ES-I3 (cell line): ENCODE measurements at regions not wholly inside any gene's neighbourhood (a gene's known extent, or its start where the extent isn't known, plus 50 kb on each side); places are given as distances from the start of the nearest gene placed in this dataset.

Experiments used
- H3K36me3 ChIP-seq: 2 replicates; pipeline ENCODE4 v1.6.1; 2013; ENCODE audit warnings: mild to moderate bottlenecking, low read length, control low read depth, moderate library complexity; ENCODE audit not compliant: insufficient read depth
- H3K4me1 ChIP-seq: 2 replicates; pipeline ENCODE4 v1.6.1; 2013; ENCODE audit warnings: mild to moderate bottlenecking, control low read depth, low read length; ENCODE audit not compliant: insufficient read depth
- H3K9ac ChIP-seq: 2 replicates; pipeline ENCODE4 v1.6.1; 2013; ENCODE audit warnings: low read depth, mild to moderate bottlenecking, low read length, moderate library complexity
- H3K9me3 ChIP-seq: 2 replicates; pipeline ENCODE4 v1.6.1; 2013; ENCODE audit warnings: mild to moderate bottlenecking, low read length, moderate library complexity; ENCODE audit not compliant: control insufficient read depth, insufficient read depth

- peaks cover 21% of the 10 kb centered on the region for H3K36me3 ChIP-seq
- H3K4me1 ChIP-seq, result no peaks in the 10 kb centered on the region
- no peaks in the 10 kb centered on the region for H3K9me3 ChIP-seq
- H3K9ac ChIP-seq, result no peak overlapping the region
These were observed 103.9 kb upstream of the DMRT1 start for GRCh38 chr9:737400-738120.

GRCh38 chr9:738209-738915 lies 103.1 kb upstream of the DMRT1 start:
- H3K9me3 ChIP-seq, result no peaks in the 10 kb centered on the region
- no peak overlapping the region for H3K9ac ChIP-seq
- peaks cover 21% of the 10 kb centered on the region for H3K36me3 ChIP-seq
- no peaks in the 10 kb centered on the region for H3K4me1 ChIP-seq

GRCh38 chr9:739362-739761 lies 102.1 kb upstream of the DMRT1 start:
- Histone ChIP-seq H3K9me3 (no peaks in the 10 kb centered on the region), H3K36me3 (peaks cover 21% of the 10 kb centered on the region), H3K4me1 (no peaks in the 10 kb centered on the region), H3K9ac (no peak overlapping the region)

- no peaks in the 10 kb centered on the region for H3K4me1 ChIP-seq
- no peaks in the 10 kb centered on the region for H3K9me3 ChIP-seq
- peaks cover 21% of the 10 kb centered on the region for H3K36me3 ChIP-seq
- H3K9ac ChIP-seq, result no peak overlapping the region
These were observed 101.3 kb upstream of the DMRT1 start for GRCh38 chr9:740221-740620.

GRCh38 chr9:742104-742503 lies 99.4 kb upstream of the DMRT1 start:
- H3K36me3 ChIP-seq, result peaks cover 19% of the 10 kb centered on the region

GRCh38 chr9:742914-743589 lies 98.4 kb upstream of the DMRT1 start:
- Histone ChIP-seq H3K36me3 (peaks cover 19% of the 10 kb centered on the region), H3K4me1 (no peaks in the 10 kb centered on the region), H3K9me3 (no peaks in the 10 kb centered on the region), H3K9ac (no peak overlapping the region)

More at GRCh38 chr9:742104-742503, 99.4 kb upstream of the DMRT1 start:
- H3K9ac ChIP-seq, result no peak overlapping the region
- no peaks in the 10 kb centered on the region for H3K9me3 ChIP-seq
- H3K4me1 ChIP-seq, result no peaks in the 10 kb centered on the region

GRCh38 chr9:744046-744712 lies 97.3 kb upstream of the DMRT1 start:
- H3K36me3 ChIP-seq, result peaks cover 12% of the 10 kb centered on the region
- no peak overlapping the region for H3K9ac ChIP-seq
- no peaks in the 10 kb centered on the region for H3K4me1 ChIP-seq
- H3K9me3 ChIP-seq, result no peaks in the 10 kb centered on the region

GRCh38 chr9:744790-745484 lies 96.6 kb upstream of the DMRT1 start:
- H3K9ac ChIP-seq, result no peak overlapping the region
- H3K4me1 ChIP-seq, result no peaks in the 10 kb centered on the region
- peaks cover 10% of the 10 kb centered on the region for H3K36me3 ChIP-seq
- H3K9me3 ChIP-seq, result no peaks in the 10 kb centered on the region

- peaks cover 1% of the 10 kb centered on the region; the same call in 1 of the 2 replicates for H3K36me3 ChIP-seq
- no peaks in the 10 kb centered on the region for H3K9me3 ChIP-seq
- no peaks in the 10 kb centered on the region for H3K4me1 ChIP-seq
- no peak overlapping the region for H3K9ac ChIP-seq
These were observed 95.6 kb upstream of the DMRT1 start for GRCh38 chr9:745761-746380.

- no peak overlapping the region for H3K9ac ChIP-seq
- no peaks in the 10 kb centered on the region for H3K9me3 ChIP-seq
- no peaks in the 10 kb centered on the region; the same call in 1 of the 2 replicates for H3K36me3 ChIP-seq
- no peaks in the 10 kb centered on the region for H3K4me1 ChIP-seq
These were observed 94.6 kb upstream of the DMRT1 start for GRCh38 chr9:746661-747434.

- Histone ChIP-seq H3K9me3 (no peaks in the 10 kb centered on the region), H3K9ac (no peak overlapping the region), H3K4me1 (no peaks in the 10 kb centered on the region), H3K36me3 (no peaks in the 10 kb centered on the region; the same call in 1 of the 2 replicates)
These were observed 93.9 kb upstream of the DMRT1 start for GRCh38 chr9:747567-747966.

GRCh38 chr9:748861-749497 lies 92.5 kb upstream of the DMRT1 start:
- H3K9ac ChIP-seq, result no peak overlapping the region
- no peaks in the 10 kb centered on the region; the same call in 1 of the 2 replicates for H3K36me3 ChIP-seq
- H3K4me1 ChIP-seq, result no peaks in the 10 kb centered on the region
- no peaks in the 10 kb centered on the region for H3K9me3 ChIP-seq

GRCh38 chr9:749716-750115 lies 91.8 kb upstream of the DMRT1 start:
- H3K4me1 ChIP-seq, result no peaks in the 10 kb centered on the region

More at GRCh38 chr9:749716-750115, 91.8 kb upstream of the DMRT1 start:
- Histone ChIP-seq H3K36me3 (no peaks in the 10 kb centered on the region; the same call in 1 of the 2 replicates), H3K9ac (no peak overlapping the region), H3K9me3 (no peaks in the 10 kb centered on the region)
